ENCODE measurements at regions not wholly inside any gene's neighbourhood (a gene's known extent, or its start where the extent isn't known, plus 50 kb on each side); places are given as distances from the start of the nearest gene placed in this dataset.
A peak's percentile ranks its signal among the peaks of the same experiment; 100 is the strongest.

GRCh38 chr12:93019975-93020630, 91.0 kb upstream of the EEA1 start:
- Mint-ChIP-seq H3K36me3 (ENCODE audit: insufficient read depth, unreplicated experiment) (peaks cover 62% of the 10 kb centered on the region), H3K4me3 (ENCODE audit: unreplicated experiment) (peak overlapping the region; percentile 13), H3K27ac (ENCODE audit: unreplicated experiment) (peak overlapping the region; percentile 89), H3K9me3 (ENCODE audit: unreplicated experiment) (no peaks in the 10 kb centered on the region), H3K27me3 (ENCODE audit: insufficient read depth, unreplicated experiment) (no peaks in the 10 kb centered on the region), H3K4me1 (ENCODE audit: low read depth, unreplicated experiment) (peaks cover 63% of the 10 kb centered on the region)
- POLR2A ChIA-PET, result interaction anchor here (0.8 to 1.8 kb wide), 7 partner anchors 14 to 362 kb away, joined by 3 to 10 read pairs (median 3); partner anchors contain the start of gene EEA1
- peak; percentile 92 to 96 for DNase-seq
- H3K9me3 ChIP-seq, result no peaks in the 10 kb centered on the region
- CTCF ChIA-PET, result interaction anchor here (1.0 to 1.7 kb wide), 6 partner anchors 22 to 361 kb away, joined by 3 to 6 read pairs (median 4); no protein-coding TSS in a partner anchor
- peaks cover 4% of the 10 kb centered on the region; the same call in 1 of the 2 replicates for H3K36me3 ChIP-seq (ENCODE audit: control insufficient read depth, insufficient read depth, low read length)
- TSS peak; percentile 66 for BruUV-seq (replicated peaks)
- TF ChIP-seq CTCF (IDR thresholded peaks at IDR 0.05; ENCODE audit: insufficient read depth in 1 of 2, low read depth in 1 of 2, low read length in 1 of 2, severe bottlenecking in 1 of 2, unreplicated experiment in 1 of 2), result no peak
- intact Hi-C loops (cut with micrococcal nuclease; ENCODE audit: unreplicated experiment), result loop anchor here (1.0 kb wide), 9 partner anchors 14 to 357 kb away; partner anchors contain the start of gene NUDT4
- no peaks in the 10 kb centered on the region for H3K27me3 ChIP-seq (replicated peaks; ENCODE audit: control insufficient read depth, insufficient read depth, low read length)
- H3K4me3 ChIP-seq (ENCODE audit: low read depth, low read length), result no peak overlapping the region
- H3K4me1 ChIP-seq, result peaks cover 89% of the 10 kb centered on the region

GRCh38 chr12:93020631-93021597, 91.8 kb upstream of the EEA1 start:
- Mint-ChIP-seq H3K36me3 (ENCODE audit: insufficient read depth, unreplicated experiment) (peaks cover 57% of the 10 kb centered on the region), H3K27me3 (ENCODE audit: insufficient read depth, unreplicated experiment) (no peaks in the 10 kb centered on the region), H3K27ac (ENCODE audit: unreplicated experiment) (peak overlapping the region; percentile 89), H3K9me3 (ENCODE audit: unreplicated experiment) (no peaks in the 10 kb centered on the region), H3K4me3 (ENCODE audit: unreplicated experiment) (peak overlapping the region; percentile 13), H3K4me1 (ENCODE audit: low read depth, unreplicated experiment) (peaks cover 58% of the 10 kb centered on the region)
- BruUV-seq (replicated peaks), result TSS peak; percentile 43
- H3K36me3 ChIP-seq (ENCODE audit: control insufficient read depth, insufficient read depth, low read length), result peaks cover 4% of the 10 kb centered on the region; the same call in 1 of the 2 replicates
- TF ChIP-seq CTCF (IDR thresholded peaks at IDR 0.05; ENCODE audit: insufficient read depth in 1 of 2, low read depth in 1 of 2, low read length in 1 of 2, severe bottlenecking in 1 of 2, unreplicated experiment in 1 of 2), result no peak
- H3K27me3 ChIP-seq (replicated peaks; ENCODE audit: control insufficient read depth, insufficient read depth, low read length), result no peaks in the 10 kb centered on the region
- no peaks in the 10 kb centered on the region for H3K9me3 ChIP-seq
- DNase-seq, result peak in 1 of 2 experiments; percentile 90
- ChIA-PET CTCF (interaction anchor here (1.0 to 1.7 kb wide), 6 partner anchors 21 to 360 kb away, joined by 3 to 6 read pairs (median 4); no protein-coding TSS in a partner anchor), POLR2A (interaction anchor here (0.8 to 1.8 kb wide), 7 partner anchors 15 to 361 kb away, joined by 3 to 10 read pairs (median 3); partner anchors contain the start of gene EEA1)
- H3K4me1 ChIP-seq, result peaks cover 89% of the 10 kb centered on the region
- no peak overlapping the region for H3K4me3 ChIP-seq (ENCODE audit: low read depth, low read length)
- intact Hi-C loops (cut with micrococcal nuclease; ENCODE audit: unreplicated experiment), result loop anchor here (1.0 kb wide), 9 partner anchors 15 to 356 kb away; partner anchors contain the start of gene NUDT4

All from Caco-2 (cell line).